Fibroblast of pulmonary artery (primary cell): ENCODE measurements at regions not wholly inside any gene's neighbourhood (a gene's known extent, or its start where the extent isn't known, plus 50 kb on each side); places are given as distances from the start of the nearest gene placed in this dataset.

Experiments
- DNase-seq: peaks from one replicate; pipeline ENCODE4 v3.0.0-alpha.2; 2010; ENCODE audit warnings: low read depth
- H3K4me3 ChIP-seq: replicated peaks from 2 replicates; pipeline ENCODE4 v1.5.1; 2011; ENCODE audit warnings: low read depth, mild to moderate bottlenecking, control low read depth, low read length, moderate library complexity
- CTCF ChIP-seq: IDR thresholded peaks from 2 replicates; pipeline ENCODE4 v1.5.1; 2011; ENCODE audit warnings: mild to moderate bottlenecking, control low read depth, low read length, inconsistent platforms; ENCODE audit errors: missing control alignments

GRCh38 chr16:73356401-73357079 lies 308.6 kb upstream of the ZFHX3 start:
- DNase-seq = no peak
- H3K4me3 ChIP-seq = no peak overlapping the region
- TF ChIP-seq CTCF = no peak

GRCh38 chr16:73355981-73356380 lies 308.1 kb upstream of the ZFHX3 start:
- H3K4me3 ChIP-seq = no peak overlapping the region
- DNase-seq = no peak
- no peak for TF ChIP-seq CTCF

GRCh38 chr16:73354434-73354833 lies 306.5 kb upstream of the ZFHX3 start:
- no peak overlapping the region for H3K4me3 ChIP-seq
- no peak for DNase-seq
- TF ChIP-seq CTCF = no peak

- no peak for TF ChIP-seq CTCF
- no peak for DNase-seq
- no peak overlapping the region for H3K4me3 ChIP-seq
These were observed 303.0 kb upstream of the ZFHX3 start for GRCh38 chr16:73350707-73351452.

- no peak for DNase-seq
- TF ChIP-seq CTCF = no peak
- H3K4me3 ChIP-seq = no peak overlapping the region
These were observed 299.8 kb upstream of the ZFHX3 start for GRCh38 chr16:73347500-73348375.

- TF ChIP-seq CTCF = no peak
- no peak overlapping the region for H3K4me3 ChIP-seq
- no peak for DNase-seq
These were observed 291.9 kb upstream of the ZFHX3 start for GRCh38 chr16:73339821-73340220.
